GM23338 (cell line): ENCODE measurements at regions not wholly inside any gene's neighbourhood (a gene's known extent, or its start where the extent isn't known, plus 50 kb on each side); places are given as distances from the start of the nearest gene placed in this dataset.

Experiments used
- CTCF ChIP-seq, 2 experiments: fragments of 200-600 bp in 1 of 2; sonication (generic) in 1 of 2; conservative IDR thresholded peaks; 2 replicates each; pipeline versions ENCODE4 v1.5.1 to v1.6.1; 2016 to 2017; ENCODE audit warnings: antibody characterized with exemption in 2 of 2, low read depth in 2 of 2, mild to moderate bottlenecking in 2 of 2, moderate library complexity in 1 of 2
- EZH2 ChIP-seq: fragments of 200-600 bp; sonication (generic); IDR thresholded peaks from one replicate; pipeline ENCODE4 v1.8.0; 2017; ENCODE audit warnings: antibody characterized with exemption, mild to moderate bottlenecking, low read depth; ENCODE audit not compliant: unreplicated experiment
- POLR2AphosphoS5 ChIP-seq: IDR thresholded peaks from 2 replicates; pipeline ENCODE4 v1.6.1; 2016; ENCODE audit warnings: antibody characterized with exemption, low read depth
- REST ChIP-seq: IDR thresholded peaks from one replicate; pipeline ENCODE4 v1.6.1; 2018; ENCODE audit warnings: antibody characterized with exemption; ENCODE audit not compliant: unreplicated experiment

- no peak for TF ChIP-seq CTCF (conservative IDR thresholded peaks at IDR 0.05; ENCODE audit: low read depth in 2 of 2)
- TF ChIP-seq EZH2: no peak
- TF ChIP-seq REST: no peak
- no peak for TF ChIP-seq POLR2AphosphoS5
Observed at GRCh38 chr5:63152871-63153270, 574.3 kb downstream of the LRRC70 start.
